Left forelimb (tissue), 1 donor: ENCODE measurements at regions not wholly inside any gene's neighbourhood (a gene's known extent, or its start where the extent isn't known, plus 50 kb on each side); places are given as distances from the start of the nearest gene placed in this dataset.
"Not testable (repeated sequence)": the region's sequence is repeated elsewhere in the genome, so short reads cannot be mapped to it uniquely, and the experiment has no call there.

Experiments used
- DNase-seq: peaks from one replicate; pipeline ENCODE4 v3.0.0-alpha.2; 2018; ENCODE audit warnings: low spot score

DNA sequence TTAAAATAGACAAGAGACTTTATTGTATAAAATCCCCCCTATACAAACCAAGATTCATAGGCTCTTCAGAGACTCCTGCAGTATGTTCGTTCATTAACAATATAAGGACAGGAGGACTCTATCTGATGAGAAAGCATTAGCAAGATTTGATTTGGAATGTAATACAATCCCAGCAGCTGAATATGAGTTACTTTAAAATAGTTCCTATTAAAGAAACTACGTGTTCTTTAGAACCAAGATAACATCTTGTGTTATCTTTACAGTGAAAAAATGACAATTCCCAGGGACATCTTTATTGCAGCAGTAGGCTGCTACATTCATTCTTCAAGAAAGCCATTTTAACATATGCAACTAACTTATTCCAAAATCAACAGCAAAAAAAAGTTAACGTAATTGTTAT, 1360.1 kb upstream of the GJE1 start:
- DNase-seq, result no peak

DNA sequence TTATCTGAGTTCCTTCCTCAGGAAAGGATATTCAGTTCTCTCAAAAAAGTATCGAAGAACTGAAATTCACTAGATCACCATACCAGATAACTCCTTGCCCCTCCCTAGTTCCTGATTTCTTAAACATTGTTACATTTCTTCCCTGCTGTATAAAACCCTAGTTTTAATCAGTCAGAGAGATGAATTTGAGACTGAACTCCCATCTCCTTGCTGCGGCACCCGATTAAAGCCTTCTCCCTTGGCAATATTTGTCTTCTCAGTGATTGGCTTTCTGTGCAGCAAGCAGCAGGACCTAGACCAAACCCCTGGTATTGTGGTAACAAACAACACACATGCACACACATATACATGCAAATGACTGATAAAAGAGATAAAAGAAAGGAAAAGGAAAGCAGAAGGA, 1364.6 kb upstream of the GJE1 start:
- DNase-seq, result no peak

DNA sequence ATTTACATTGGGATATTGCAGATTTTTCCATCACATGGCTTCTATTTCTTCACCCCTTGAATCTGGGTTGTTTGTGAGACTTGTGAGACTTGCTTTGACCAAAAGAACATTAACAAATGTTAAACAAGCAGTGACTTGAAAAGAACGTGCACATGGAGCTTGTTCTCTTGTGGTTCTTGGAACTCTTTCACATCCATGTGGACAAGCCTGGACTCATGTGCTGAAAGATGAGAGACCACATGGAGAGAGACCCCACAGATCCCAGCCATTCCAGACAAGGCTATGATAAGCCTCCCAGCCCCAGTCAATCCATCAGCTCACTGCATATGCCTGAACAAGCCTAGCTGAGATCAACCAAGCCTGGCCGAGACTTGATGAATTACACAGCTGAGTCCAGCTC, 1365.7 kb upstream of the GJE1 start:
- no peak for DNase-seq

DNA sequence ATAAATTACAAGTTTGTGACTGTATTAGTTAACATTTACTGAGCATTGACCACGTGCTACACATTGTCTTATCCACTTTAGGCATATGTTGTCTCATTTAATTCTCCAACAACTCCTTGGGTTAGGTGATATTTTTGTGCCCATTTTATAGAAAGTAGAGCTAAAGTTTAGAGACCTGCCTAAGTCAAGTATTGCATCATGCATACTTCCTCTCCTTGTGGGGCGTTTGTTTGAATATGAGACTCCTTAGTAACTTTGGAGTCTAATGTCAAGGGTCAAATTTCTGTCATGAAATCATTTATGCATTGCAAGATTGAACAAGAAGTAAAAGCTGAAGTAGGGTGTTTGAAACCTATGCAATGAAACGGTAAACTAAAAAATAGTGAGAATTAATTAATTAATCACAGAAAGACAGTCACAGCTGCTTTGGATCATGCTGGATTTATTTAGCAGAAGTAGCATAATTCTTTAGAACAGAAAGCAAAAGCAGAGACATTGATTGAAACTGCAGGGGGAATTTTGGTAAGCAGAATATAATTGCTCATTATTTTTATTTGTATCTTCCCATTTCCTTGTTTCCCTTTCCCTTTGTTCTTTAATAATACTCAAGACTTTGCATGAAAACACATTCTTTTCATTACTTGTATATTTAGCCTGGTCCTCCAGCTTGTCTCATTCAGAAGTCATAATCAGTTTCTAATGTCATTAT, 1374.4 kb upstream of the GJE1 start:
- no peak for DNase-seq

DNA sequence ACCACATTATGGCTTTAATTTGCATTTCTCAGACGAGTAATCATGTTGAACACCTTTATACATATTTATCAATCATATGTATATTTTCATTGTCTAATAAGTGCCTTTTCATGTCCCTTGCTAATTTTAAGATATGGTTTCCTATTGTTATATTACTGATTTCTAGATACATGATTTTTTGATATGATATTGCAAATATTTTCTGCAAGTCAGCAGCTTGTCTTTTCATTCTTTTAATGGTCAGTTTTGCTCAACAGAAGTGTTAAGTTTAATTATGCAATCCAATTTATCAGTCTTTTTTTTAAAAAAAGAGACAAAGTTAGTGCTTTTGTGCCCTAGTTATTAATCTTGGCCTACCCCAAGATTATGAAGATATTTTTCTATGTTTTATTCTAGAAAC, 1377.8 kb upstream of the CITED2 start:
- no peak for DNase-seq

DNA sequence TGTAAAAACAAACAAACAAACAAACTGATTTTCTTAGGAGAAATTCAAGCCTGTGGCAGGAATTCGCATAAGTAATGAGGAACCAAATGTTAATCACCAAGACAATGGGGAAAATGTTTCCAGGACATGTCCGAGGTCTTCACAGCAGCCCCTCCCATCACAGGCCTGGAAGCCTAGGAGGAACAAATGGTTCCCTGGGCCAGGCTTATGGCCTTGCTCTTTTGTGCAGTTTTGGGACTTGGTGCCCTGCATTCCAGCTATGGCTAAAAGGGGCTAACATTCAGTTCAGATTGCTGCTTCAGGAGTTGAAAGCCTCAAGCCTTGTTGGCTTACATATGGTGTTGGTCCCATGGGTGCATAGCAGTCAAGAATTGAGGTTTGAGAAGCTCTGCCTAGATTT, 1372.7 kb upstream of the CITED2 start:
- DNase-seq, result no peak

DNA sequence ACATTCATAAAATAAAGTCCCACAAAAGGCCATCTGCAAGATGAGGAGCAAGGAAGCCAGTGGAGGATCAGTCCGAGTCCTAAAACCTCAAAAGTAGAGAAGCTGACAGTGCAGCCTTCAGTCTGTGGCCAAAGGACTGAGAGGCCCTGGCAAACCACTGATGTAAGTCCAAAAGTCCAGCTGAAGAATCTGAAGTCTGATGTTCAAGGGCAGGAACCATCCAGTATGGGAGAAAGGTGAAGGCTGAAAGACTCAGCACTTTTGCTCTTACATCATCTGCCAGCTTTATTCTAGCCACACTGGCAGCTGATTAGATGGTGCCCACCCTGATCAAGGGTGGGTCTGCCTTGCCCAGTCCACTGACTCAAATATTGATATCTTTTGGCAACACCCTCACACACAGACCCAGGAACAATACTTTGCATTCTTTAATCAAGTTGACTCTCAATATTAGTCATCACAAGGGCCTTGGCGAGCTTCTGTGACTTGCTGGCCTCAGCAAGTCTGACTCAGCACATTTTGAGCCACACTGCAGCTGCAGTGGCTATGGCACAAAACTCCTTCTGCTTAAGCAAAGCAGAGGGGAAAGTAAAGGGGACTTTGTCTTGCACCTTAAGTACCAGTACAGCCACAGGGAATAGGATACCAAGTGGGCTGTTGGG, 1370.3 kb upstream of the CITED2 start:
- DNase-seq, result no peak

DNA sequence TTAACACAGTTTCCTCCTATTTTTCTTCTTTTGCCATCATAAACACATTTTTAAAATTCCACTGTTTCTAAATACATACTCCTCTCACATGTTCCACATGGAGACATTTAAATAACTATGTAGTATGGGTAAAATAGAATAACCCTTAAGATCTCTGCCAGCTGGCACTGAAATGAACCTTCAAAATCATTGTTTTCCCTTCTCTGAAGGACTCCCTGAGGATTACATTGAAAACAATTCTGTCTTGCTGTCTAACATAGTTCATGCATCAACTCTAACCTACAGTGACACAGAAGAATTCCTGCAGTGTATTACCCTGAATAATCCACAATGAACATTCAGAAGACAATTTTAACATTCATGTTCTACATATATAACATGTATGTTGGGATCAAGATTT, 1361.8 kb upstream of the CITED2 start:
- DNase-seq, result no peak

DNA sequence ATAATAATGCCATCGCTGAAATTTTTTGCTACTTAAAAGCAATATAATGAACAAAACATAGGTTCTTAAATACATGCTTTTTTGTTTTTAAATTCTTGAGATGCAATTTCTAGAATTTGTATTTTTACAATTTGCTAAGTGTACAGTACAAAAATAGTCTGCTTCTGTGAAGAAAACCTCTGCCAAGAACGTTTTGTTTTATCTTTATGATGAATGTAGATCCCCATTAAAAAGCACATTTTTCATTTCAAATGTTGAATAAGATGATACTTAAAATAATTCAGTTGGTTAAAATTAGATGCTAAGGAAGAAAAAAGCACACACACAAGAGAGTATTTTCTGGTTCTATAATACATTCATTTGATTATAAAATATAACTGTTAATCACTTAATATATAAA, 1358.5 kb upstream of the CITED2 start:
- no peak for DNase-seq

DNA sequence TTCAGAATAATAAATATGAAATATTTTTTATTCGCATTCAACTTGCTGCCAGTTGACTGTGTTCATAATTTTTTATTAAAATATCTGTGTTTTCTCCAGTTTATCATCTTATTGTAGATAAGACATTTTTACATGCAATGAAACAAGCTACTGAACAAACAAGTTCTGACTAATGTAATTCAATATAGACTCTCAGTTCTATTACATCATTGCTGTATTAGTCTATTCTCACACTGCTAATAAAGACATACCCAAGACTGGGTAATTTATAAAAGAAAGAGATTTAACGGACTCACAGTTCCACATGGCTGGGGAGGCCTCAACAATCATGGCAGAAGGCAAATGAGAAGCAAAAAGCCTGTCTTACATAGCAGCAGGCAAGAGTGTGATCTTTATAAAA, 1357.7 kb upstream of the CITED2 start:
- DNase-seq, result no peak

DNA sequence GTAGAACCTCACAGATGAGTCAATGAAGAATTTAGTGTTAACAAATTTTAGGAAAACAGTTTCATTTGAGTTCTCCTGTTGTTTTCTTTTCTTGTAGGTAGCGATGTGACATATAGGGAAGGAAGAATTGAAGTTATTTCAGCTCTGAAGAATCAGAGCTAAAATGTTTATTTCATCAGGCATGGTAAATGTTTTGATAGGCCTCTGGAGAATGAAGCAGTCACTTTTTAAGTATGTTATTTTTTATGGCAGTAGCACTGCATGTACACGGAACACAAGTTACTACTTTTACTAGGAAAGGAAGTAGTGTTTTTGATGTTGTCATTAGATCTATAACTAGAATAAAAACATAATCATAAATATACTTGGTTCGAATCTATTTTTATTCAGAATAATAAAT, 1357.3 kb upstream of the CITED2 start:
- no peak for DNase-seq

DNA sequence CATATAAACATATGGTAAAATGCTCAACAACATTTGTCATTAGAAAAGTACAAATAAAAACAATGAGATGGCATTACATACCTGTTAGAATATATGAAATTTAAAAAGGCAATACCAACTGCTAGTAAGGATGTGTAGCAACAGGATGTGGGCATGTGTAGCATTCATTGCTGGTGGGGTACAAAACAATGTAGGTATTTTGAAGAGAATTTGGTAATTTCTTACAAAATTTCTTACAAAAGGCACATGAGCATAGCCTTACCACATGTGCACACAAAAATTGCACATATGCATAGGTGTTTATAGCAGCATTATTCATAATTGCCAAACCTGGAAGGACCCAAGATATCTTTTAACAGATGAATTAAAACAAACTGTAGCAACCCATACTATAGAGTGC, 1355.1 kb upstream of the CITED2 start:
- DNase-seq, result no peak

DNA sequence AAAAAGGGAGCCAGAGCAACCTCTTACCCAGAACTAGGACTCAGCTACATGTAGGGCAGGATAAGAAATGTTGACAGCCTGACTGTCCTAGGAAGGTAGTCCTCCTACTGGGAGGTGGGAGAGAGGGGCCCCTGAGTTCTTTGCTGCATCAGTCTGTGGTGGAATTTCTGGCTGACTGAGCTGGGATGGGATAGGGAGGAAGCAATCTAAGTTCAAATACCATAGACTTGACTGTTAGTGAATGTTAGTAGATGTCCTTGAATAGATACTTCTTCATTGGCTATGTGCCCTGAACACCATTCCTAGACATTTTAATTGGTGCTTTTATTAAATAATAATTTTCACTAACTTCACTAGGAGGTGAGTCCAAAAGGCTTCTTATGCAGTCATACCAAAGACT, 1343.6 kb upstream of the CITED2 start:
- no peak for DNase-seq

DNA sequence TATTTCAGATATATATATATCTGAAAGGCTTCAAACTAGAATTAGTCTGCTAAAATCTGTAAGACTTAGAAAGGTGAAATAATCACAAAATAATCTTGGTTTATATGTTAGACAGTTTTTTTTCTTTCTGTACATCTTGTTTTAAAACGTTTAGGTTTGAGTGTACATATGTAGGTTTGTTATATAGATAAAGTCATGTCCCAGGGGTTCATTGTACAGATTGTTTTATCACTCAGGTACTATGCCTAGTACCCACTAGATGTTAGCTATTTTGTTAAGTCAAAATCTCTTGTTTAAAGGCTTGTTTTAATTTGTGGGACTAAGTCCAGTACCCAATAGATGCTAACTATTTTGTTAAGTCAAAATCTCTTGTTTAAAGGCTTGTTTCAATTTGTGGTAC, 1339.0 kb upstream of the CITED2 start:
- no peak for DNase-seq

DNA sequence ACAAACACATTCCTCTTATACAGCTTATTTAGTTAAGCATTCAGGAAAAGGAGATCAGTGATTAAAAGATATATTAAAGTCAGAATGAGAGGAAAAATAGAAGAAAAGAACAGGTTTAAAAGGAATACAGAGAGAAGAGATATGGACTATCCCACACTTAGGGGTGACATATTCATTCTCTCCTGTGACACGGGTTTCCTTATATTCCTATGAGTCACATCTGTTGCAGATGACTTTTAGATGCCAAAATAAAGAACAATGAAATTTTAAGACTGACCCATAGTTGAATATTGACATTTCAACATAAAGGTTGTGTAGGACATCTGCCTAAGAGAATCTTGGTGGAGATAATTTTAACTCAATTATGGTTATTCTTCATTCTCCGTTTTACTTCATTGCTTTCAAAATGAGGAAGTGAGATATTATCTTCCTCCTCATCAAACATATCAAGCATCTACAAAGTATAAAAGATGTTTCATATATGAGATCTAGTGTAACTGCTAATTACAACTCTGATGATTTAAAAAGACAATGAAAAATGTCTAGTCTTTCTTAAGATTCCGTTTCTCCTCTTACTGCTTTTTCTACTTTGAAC, 1336.7 kb upstream of the CITED2 start:
- DNase-seq, result no peak

DNA sequence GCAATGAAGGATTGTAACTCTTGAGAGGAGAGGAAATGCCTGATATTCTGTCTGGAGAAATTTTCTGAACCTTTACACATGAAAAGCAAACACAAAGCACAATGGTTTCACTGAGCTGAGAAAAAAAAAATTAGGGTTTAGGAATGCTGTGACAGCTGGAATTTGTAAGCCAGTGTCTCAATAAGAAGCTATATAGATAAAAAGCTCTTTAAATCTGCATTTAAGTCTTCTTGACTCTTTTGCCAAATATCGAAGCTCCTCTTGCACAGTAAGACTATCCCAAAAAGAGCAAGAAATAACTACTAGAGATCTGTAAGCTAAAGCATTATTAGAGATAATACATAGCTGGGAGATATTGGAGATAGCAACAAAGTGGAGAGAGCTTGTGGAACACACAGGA, 1334.0 kb upstream of the CITED2 start:
- DNase-seq, result no peak

DNA sequence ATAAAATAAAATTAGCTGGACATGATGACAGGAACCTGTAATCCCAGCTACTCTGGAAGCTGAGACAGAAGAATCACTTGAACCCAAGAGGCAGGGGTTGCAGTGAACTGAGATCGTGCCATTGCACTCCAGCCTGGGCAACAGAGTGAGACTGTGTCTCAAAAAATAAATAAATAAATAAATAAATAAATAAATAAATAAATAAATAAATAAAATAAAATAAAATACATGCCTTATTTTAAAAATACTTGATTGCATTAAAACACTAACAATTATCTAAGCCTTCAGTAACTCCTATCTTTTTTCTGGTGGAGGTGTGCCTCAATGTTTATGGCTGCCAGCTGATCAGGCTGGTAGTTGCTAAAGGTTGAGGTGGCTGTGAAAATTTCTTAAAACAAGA, 1329.6 kb upstream of the CITED2 start:
- not testable (repeated sequence) for DNase-seq

DNA sequence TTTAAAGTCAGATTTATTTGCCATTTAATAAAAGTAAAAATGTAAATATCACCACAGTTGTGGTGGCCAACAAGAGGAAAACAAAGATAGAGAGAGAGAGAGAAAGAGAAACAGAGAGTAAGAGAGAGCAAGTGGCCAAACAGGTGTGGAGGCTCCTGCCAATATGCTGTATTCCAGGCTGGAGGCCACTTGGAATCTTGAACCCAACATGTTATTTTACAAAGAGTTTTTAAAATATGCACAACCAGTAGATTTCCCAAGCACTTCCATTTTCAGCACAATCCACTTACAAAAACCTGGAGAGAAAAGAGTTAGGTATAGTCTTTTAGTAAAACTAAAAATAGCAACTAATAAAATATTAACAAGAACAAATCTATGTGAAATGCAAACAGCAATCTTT, 1323.1 kb upstream of the CITED2 start:
- DNase-seq, result no peak

DNA sequence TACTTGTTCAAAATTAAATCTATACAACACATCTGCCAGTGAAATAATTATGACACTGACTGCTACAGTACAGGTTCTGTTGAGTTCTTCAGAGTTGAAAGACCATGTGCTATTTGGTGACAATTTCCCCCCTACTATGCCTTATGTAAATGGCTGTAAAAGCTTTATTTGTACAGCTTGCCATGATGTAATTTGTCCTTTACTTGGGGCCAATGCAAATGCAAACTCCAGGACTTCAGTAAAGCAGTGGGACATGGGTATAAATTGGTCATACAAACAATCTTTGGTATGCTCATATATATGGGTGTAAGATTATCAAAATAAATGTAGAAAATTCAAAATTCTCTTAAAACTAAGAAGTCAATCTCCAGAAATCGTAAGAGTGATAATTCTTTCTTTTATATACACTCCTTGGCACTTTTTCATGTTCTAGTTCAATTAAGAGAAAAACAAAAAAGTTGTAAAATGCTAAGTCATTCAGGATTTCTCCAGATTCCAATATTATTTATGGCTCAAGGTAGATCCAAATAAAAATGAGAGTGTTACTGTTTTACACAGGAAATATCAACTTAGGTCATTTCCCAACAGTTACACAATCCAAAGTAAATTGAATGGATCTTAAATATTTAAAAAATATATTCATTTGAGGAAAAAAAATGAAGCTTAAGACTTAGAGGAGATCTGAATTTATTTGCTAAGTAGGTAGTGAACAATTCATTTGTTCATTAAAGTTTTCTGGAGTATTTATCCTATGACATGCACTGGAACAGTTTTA, 1310.5 kb upstream of the CITED2 start:
- DNase-seq, result no peak

DNA sequence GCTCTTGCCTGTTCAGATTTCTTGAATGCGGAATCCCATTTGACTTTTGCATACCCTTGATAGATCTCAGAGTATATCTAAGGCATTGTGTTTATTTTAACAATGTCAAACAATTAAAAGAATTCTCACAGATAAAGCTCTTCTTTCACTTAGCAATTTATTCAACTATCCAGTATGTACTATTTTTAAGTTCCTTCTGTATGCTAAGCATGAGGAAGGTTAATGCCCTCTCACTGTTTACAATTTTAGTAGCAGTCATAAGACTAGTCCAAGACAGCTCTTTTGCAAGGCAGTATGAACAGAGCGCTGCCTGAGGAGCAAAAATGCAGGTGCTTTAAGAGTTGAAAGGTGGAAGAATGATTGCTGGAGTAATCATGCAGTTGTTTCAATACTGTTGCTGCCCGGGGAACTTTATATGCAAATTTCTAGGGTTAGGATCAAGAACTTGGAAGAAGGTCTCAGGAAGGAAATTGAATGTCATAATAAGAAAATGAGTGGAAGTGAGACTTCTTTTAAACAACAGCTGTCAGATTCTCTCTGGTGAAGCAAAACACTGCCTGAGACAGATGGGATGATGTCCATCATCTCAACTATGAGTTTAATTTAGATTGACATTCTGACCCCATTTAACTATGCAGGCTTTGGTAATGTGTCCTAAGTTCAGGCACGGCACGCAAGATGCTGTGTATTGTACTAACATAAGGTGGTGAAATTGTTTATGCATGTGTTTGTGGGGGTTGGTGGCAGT, 1303.5 kb upstream of the CITED2 start:
- DNase-seq, result no peak

DNA sequence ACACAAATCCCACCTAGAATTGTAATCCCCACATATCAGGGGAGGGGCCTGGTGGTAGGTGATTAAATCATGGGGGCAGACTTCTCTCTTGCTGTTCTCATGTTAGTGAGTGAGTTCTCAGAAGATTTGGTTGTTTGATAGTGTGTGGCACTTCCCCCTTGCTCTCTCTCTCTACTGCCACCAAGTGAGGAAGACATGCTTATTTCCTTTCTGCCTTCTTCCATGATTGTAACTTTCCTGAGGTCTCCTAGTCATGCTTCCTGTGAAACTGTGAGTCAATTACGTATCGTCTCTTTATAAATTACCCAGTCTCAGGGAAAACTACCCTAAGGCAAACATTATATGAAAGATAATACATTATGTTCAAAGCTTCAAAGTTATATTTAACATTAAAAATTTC, 1297.5 kb upstream of the CITED2 start:
- DNase-seq, result no peak

DNA sequence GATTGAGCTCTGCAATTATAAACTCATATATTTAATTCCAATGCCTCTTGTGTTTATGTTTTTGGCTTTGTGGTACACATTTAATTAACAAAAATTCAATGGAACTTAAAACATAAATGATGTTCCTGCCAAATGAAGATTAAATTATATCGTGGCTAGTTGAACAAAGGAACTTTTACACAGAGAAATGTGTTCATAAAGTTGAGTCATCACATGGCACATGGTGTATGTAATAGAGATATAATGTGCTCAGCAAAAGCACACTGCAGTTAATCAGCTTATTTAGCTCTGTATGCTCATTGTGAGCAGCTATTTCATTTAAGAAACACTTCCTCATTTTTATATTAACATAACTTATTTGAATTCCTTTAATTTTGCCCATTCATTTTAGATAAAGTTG, 1295.6 kb upstream of the CITED2 start:
- no peak for DNase-seq
